ENCODE measurements at regions not wholly inside any gene's neighbourhood (a gene's known extent, or its start where the extent isn't known, plus 50 kb on each side); places are given as distances from the start of the nearest gene placed in this dataset.

- Histone ChIP-seq H3K27ac (ENCODE audit: poor library complexity, severe bottlenecking) (no peak overlapping the region), H3K4me3 (ENCODE audit: severe bottlenecking) (no peak overlapping the region), H3K9me3 (ENCODE audit: severe bottlenecking) (no peaks in the 10 kb centered on the region), H3K36me3 (ENCODE audit: low read depth) (no peaks in the 10 kb centered on the region), H3K4me1 (ENCODE audit: insufficient read depth, poor library complexity, severe bottlenecking) (no peaks in the 10 kb centered on the region), H3K27me3 (ENCODE audit: insufficient read depth, poor library complexity, severe bottlenecking) (no peaks in the 10 kb centered on the region)
- ATAC-seq (ENCODE audit: low read depth) (no peak), DNase-seq (ENCODE audit: low spot score) (no peak)
- TF ChIP-seq, protein P1, sequence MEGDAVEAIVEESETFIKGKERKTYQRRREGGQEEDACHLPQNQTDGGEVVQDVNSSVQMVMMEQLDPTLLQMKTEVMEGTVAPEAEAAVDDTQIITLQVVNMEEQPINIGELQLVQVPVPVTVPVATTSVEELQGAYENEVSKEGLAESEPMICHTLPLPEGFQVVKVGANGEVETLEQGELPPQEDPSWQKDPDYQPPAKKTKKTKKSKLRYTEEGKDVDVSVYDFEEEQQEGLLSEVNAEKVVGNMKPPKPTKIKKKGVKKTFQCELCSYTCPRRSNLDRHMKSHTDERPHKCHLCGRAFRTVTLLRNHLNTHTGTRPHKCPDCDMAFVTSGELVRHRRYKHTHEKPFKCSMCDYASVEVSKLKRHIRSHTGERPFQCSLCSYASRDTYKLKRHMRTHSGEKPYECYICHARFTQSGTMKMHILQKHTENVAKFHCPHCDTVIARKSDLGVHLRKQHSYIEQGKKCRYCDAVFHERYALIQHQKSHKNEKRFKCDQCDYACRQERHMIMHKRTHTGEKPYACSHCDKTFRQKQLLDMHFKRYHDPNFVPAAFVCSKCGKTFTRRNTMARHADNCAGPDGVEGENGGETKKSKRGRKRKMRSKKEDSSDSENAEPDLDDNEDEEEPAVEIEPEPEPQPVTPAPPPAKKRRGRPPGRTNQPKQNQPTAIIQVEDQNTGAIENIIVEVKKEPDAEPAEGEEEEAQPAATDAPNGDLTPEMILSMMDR (IDR thresholded peaks at IDR 0.05; ENCODE audit: poor library complexity, severe bottlenecking) = no peak
Observed at GRCh38 chr17:51546114-51546513, 285.8 kb downstream of the UTP18 start.

- no peak overlapping the region for H3K4me3 ChIP-seq (ENCODE audit: severe bottlenecking)
- DNase-seq (ENCODE audit: low spot score) (no peak), ATAC-seq (ENCODE audit: low read depth) (no peak)
- no peaks in the 10 kb centered on the region for H3K27me3 ChIP-seq (ENCODE audit: insufficient read depth, poor library complexity, severe bottlenecking)
- TF ChIP-seq, protein P1 (IDR thresholded peaks at IDR 0.05; ENCODE audit: poor library complexity, severe bottlenecking) = no peak
- no peaks in the 10 kb centered on the region for H3K4me1 ChIP-seq (ENCODE audit: insufficient read depth, poor library complexity, severe bottlenecking)
- no peak overlapping the region for H3K27ac ChIP-seq (ENCODE audit: poor library complexity, severe bottlenecking)
- H3K9me3 ChIP-seq (ENCODE audit: severe bottlenecking) = no peaks in the 10 kb centered on the region
- no peaks in the 10 kb centered on the region for H3K36me3 ChIP-seq (ENCODE audit: low read depth)
Observed at GRCh38 chr17:51548125-51548524, 287.8 kb downstream of the UTP18 start.

DNA sequence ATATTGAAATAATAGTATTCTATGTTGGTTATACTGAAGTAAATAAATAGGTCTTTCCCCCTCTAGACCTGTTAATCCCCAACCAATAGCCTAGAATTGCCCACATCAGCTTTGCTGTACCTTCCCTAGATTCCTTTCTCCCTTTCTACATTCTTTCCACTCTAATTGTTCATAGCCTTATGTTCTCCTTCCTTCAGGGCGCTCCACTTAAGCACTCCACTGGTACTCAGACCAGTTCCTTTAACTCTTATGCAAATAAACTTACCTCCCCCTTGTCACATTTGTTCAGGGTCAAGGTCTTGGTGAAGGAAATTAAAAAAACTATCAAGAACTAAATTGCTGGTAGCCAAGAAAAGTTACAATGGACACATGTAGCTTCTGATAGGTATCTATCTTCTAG, 294.8 kb downstream of the UTP18 start:
- Histone ChIP-seq H3K27me3 (ENCODE audit: insufficient read depth, poor library complexity, severe bottlenecking) (peaks cover 17% of the 10 kb centered on the region), H3K9me3 (ENCODE audit: severe bottlenecking) (no peaks in the 10 kb centered on the region), H3K36me3 (ENCODE audit: low read depth) (no peaks in the 10 kb centered on the region), H3K4me3 (ENCODE audit: severe bottlenecking) (no peak overlapping the region), H3K4me1 (ENCODE audit: insufficient read depth, poor library complexity, severe bottlenecking) (no peaks in the 10 kb centered on the region), H3K27ac (ENCODE audit: poor library complexity, severe bottlenecking) (no peak overlapping the region)
- DNase-seq (ENCODE audit: low spot score) (no peak), ATAC-seq (ENCODE audit: low read depth) (no peak)
- TF ChIP-seq, protein P1 (IDR thresholded peaks at IDR 0.05; ENCODE audit: poor library complexity, severe bottlenecking) = no peak

GRCh38 chr17:51559778-51560177, 299.4 kb downstream of the UTP18 start:
- Histone ChIP-seq H3K27ac (ENCODE audit: poor library complexity, severe bottlenecking) (no peak overlapping the region), H3K4me3 (ENCODE audit: severe bottlenecking) (no peak overlapping the region), H3K4me1 (ENCODE audit: insufficient read depth, poor library complexity, severe bottlenecking) (no peaks in the 10 kb centered on the region), H3K36me3 (ENCODE audit: low read depth) (no peaks in the 10 kb centered on the region), H3K27me3 (ENCODE audit: insufficient read depth, poor library complexity, severe bottlenecking) (peaks cover 23% of the 10 kb centered on the region), H3K9me3 (ENCODE audit: severe bottlenecking) (no peaks in the 10 kb centered on the region)
- TF ChIP-seq, protein P1 (IDR thresholded peaks at IDR 0.05; ENCODE audit: poor library complexity, severe bottlenecking) = no peak
- DNase-seq (ENCODE audit: low spot score) (no peak), ATAC-seq (ENCODE audit: low read depth) (no peak)

- Histone ChIP-seq H3K4me1 (ENCODE audit: insufficient read depth, poor library complexity, severe bottlenecking) (no peaks in the 10 kb centered on the region), H3K9me3 (ENCODE audit: severe bottlenecking) (no peaks in the 10 kb centered on the region), H3K27ac (ENCODE audit: poor library complexity, severe bottlenecking) (no peak overlapping the region), H3K4me3 (ENCODE audit: severe bottlenecking) (no peak overlapping the region), H3K36me3 (ENCODE audit: low read depth) (no peaks in the 10 kb centered on the region), H3K27me3 (ENCODE audit: insufficient read depth, poor library complexity, severe bottlenecking) (peaks cover 27% of the 10 kb centered on the region)
- ATAC-seq (ENCODE audit: low read depth) (no peak), DNase-seq (ENCODE audit: low spot score) (no peak)
- TF ChIP-seq, protein P1 (IDR thresholded peaks at IDR 0.05; ENCODE audit: poor library complexity, severe bottlenecking) = no peak
Observed at GRCh38 chr17:51560398-51560797, 300.1 kb downstream of the UTP18 start.

All from RWPE2 (cell line).